ENCODE measurements at regions not wholly inside any gene's neighbourhood (a gene's known extent, or its start where the extent isn't known, plus 50 kb on each side); places are given as distances from the start of the nearest gene placed in this dataset.

DNA sequence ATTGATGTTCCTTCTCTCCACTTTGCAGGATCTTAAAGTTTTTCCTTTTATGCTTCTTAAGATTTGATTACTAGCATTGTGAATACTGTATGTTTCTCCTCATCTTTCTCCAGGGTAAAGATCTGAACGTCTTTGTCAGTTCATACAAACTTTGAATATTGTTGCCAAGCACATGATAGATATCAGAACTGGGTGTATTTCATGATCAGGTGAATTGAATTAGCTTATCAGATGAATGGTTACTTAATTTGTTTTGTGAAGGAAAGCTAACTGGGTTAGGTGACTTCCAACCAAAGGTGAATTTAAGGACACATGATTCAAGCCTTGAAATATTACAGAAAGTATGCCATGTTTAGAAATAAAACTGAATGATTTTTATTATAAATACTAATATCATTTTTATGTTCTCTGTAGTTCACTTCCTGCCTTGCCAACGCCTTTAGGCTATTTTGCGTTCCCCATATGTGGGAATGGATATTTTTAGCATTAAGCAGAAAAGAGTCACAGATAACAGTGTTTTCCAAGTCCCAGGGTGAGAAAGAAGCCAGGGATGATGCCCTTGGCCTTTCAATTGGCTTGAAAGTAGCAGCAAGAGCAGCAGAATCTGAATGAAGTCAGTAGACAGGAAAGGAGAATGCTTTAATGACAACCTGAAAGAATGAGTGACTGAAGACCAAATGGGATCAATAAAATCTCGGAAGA is 752.1 kb downstream of the NCAM2 start:
- TF ChIP-seq CTCF (IDR thresholded peaks at IDR 0.05), result no peak
- no peak for TF ChIP-seq SIN3A (IDR thresholded peaks at IDR 0.05; ENCODE audit: borderline replicate concordance, insufficient read depth, low read depth, low read length)
- no peak for TF ChIP-seq POLR2AphosphoS5 (IDR thresholded peaks at IDR 0.05; ENCODE audit: low read depth, low read length)
- TF ChIP-seq TCF7L2 (IDR thresholded peaks at IDR 0.05; ENCODE audit: low read depth, low read length), result no peak
- TF ChIP-seq, protein P1, sequence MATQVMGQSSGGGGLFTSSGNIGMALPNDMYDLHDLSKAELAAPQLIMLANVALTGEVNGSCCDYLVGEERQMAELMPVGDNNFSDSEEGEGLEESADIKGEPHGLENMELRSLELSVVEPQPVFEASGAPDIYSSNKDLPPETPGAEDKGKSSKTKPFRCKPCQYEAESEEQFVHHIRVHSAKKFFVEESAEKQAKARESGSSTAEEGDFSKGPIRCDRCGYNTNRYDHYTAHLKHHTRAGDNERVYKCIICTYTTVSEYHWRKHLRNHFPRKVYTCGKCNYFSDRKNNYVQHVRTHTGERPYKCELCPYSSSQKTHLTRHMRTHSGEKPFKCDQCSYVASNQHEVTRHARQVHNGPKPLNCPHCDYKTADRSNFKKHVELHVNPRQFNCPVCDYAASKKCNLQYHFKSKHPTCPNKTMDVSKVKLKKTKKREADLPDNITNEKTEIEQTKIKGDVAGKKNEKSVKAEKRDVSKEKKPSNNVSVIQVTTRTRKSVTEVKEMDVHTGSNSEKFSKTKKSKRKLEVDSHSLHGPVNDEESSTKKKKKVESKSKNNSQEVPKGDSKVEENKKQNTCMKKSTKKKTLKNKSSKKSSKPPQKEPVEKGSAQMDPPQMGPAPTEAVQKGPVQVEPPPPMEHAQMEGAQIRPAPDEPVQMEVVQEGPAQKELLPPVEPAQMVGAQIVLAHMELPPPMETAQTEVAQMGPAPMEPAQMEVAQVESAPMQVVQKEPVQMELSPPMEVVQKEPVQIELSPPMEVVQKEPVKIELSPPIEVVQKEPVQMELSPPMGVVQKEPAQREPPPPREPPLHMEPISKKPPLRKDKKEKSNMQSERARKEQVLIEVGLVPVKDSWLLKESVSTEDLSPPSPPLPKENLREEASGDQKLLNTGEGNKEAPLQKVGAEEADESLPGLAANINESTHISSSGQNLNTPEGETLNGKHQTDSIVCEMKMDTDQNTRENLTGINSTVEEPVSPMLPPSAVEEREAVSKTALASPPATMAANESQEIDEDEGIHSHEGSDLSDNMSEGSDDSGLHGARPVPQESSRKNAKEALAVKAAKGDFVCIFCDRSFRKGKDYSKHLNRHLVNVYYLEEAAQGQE (IDR thresholded peaks at IDR 0.05; ENCODE audit: insufficient read depth in 1 of 2, low read depth in 2 of 2, low read length in 1 of 2), result no peak

Measured in Panc1 (cell line).